Stomach (tissue), 8 donors: ENCODE measurements at regions not wholly inside any gene's neighbourhood (a gene's known extent, or its start where the extent isn't known, plus 50 kb on each side); places are given as distances from the start of the nearest gene placed in this dataset.

Experiments
- DNase-seq, 2 donors: peaks; one replicate each; pipeline versions ENCODE4 v3.0.0 to v3.0.0-alpha.2; 2013 to 2019
- H3K27ac ChIP-seq, 5 donors: fragments of 200-600 bp in 4 of 5; sonication (generic) in 4 of 5; one replicate each; pipeline ENCODE4 v1.5.1; 2013 to 2019; ENCODE audit warnings: mild to moderate bottlenecking in 1 of 5, moderate library complexity in 1 of 5
- H3K27me3 ChIP-seq, 3 donors: fragments of 200-600 bp; sonication (generic); one replicate each; pipeline ENCODE4 v1.5.1; 2017 to 2019; ENCODE audit warnings: mixed run types in 1 of 3
- H3K36me3 ChIP-seq, 4 donors: fragments of 200-600 bp; sonication (generic); 1 replicate in 3 of 4; 2 replicates in 1 of 4; pipeline ENCODE4 v1.5.1; 2016 to 2019
- H3K4me1 ChIP-seq, 4 donors: fragments of 200-600 bp; sonication (generic); one replicate each; pipeline ENCODE4 v1.5.1; 2016 to 2019
- H3K4me3 ChIP-seq, 4 donors: fragments of 200-600 bp; sonication (generic) in 3 of 4; one replicate each; pipeline ENCODE4 v1.5.1; 2016 to 2019; ENCODE audit warnings: mild to moderate bottlenecking in 1 of 4
- H3K9me3 ChIP-seq, 4 donors: fragments of 200-600 bp; sonication (generic); one replicate each; pipeline ENCODE4 v1.5.1; 2016 to 2019
- CTCF ChIP-seq, 7 experiments: fragments of 450-650 bp in 4 of 7; fragments of 200-600 bp in 3 of 7; sonication (generic) in 3 of 7; IDR thresholded peaks; one replicate each; pipeline ENCODE4 v1.5.1; 2016 to 2019; ENCODE audit warnings: antibody characterized with exemption in 7 of 7, control low read depth in 2 of 7, mild to moderate bottlenecking in 1 of 7
- EP300 ChIP-seq: sonication (generic); formaldehyde crosslinking; IDR thresholded peaks from one replicate; pipeline ENCODE4 v1.6.1; 2017; ENCODE audit warnings: antibody characterized with exemption
- POLR2A ChIP-seq, 4 donors: fragments of 450-650 bp; IDR thresholded peaks; one replicate each; pipeline ENCODE4 v1.6.1; 2016; ENCODE audit warnings: antibody characterized with exemption in 4 of 4, control low read depth in 2 of 4, mild to moderate bottlenecking in 1 of 4, moderate library complexity in 1 of 4
- POLR2AphosphoS5 ChIP-seq, 3 donors: sonication (generic); formaldehyde crosslinking; IDR thresholded peaks; one replicate each; pipeline ENCODE4 v1.6.1; 2016; ENCODE audit warnings: antibody characterized with exemption in 3 of 3
- WGBS, 5 donors: extraction: QIAGEN DNeasy Blood & Tissue Kit in 3 of 5; methylation state at CpG; one replicate each; pipeline versions ENCODE4 v1.1.5 to v1.1.7; 2013 to 2018; 5-methylcytosine and 5-hydroxymethylcytosine counted together
- intact Hi-C: fragments of 100-400 bp; cut with DNase I; formaldehyde crosslinking; loops from one replicate; pipeline ENCODE4 v1.15.1; 2023; ENCODE audit warnings: low total_unique reads
- donor health status: healthy with polysubstance abuse.
- donor health status: Bipolar disorder and iron deficiency.
- donor health status: healthy.

GRCh38 chr1:14062669-14063068 lies 362.7 kb downstream of the PRDM2 start:
- intact Hi-C loops: no loop called here
- WGBS, 5 donors: 49 to 71% (median 63%) methylated on average over 4 of the region's 4 CpGs
- Histone ChIP-seq H3K27me3 (no peaks in the 10 kb centered on the region), H3K9me3 (peaks cover 0 to 20% (median 6%) of the 10 kb centered on the region in 4 donors), H3K27ac (no peak overlapping the region), H3K36me3 (no peaks in the 10 kb centered on the region), H3K4me3 (no peak overlapping the region), H3K4me1 (no peaks in the 10 kb centered on the region)
- TF ChIP-seq POLR2AphosphoS5 (IDR thresholded peaks at IDR 0.05): no peak
- no peak for TF ChIP-seq EP300
- no peak for DNase-seq

DNA sequence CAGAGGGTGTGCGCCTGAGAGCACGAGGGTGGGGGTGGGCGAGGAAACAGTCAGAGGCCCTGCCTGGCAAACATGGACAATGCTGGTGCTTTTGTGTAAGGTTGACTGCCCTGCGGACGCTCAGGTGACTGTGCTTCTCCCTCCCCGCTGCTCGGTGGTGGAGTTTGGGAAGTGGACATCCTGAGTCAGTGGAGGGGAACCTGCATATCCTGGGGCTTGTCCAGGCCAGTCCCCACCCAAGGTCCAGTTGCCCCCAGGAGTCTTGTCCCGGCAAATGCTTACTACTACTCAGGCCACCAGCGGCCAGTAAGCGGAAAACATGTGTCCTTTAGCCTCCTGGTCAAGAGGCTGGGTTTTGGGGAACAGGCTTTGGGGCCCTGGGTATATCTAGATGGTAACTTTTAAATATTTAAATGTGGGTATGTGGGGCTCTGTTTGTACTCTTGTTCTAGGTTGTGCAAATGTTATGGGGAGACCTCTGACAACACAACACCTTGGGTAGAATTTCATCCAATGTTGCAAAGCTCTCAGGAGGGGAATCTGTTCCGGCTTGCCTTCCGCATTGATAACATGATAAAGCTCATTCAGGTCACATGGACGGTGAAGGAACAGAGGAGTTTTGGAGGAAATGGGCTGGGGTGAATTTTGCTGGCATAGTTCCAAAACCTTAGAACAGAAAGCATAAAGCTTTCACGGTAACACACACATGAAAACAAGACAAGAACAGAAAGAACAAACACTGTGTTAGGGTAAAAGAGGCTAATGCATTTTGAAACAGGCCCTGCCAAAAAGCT lies 364.9 kb downstream of the PRDM2 start:
- H3K27ac ChIP-seq: no peak overlapping the region
- no peaks in the 10 kb centered on the region for H3K9me3 ChIP-seq
- no peaks in the 10 kb centered on the region for H3K4me1 ChIP-seq
- H3K4me3 ChIP-seq: no peak overlapping the region
- no peaks in the 10 kb centered on the region for H3K36me3 ChIP-seq
- 63 to 75% (median 69%) methylated on average over 14 of the region's 14 CpGs for WGBS, 5 donors
- intact Hi-C loops: no loop called here
- H3K27me3 ChIP-seq: no peaks in the 10 kb centered on the region
- peak in 1 of 2 donors; percentile 17 for DNase-seq
- TF ChIP-seq POLR2AphosphoS5 (IDR thresholded peaks at IDR 0.05) (no peak), POLR2A (IDR thresholded peaks at IDR 0.05) (no peak), EP300 (no peak), CTCF (IDR thresholded peaks at IDR 0.05) (no peak)

GRCh38 chr1:14065486-14065885 lies 365.5 kb downstream of the PRDM2 start:
- 67 to 80% (median 76%) methylated on average over 6 of the region's 6 CpGs for WGBS, 5 donors
- no peak for TF ChIP-seq POLR2AphosphoS5 (IDR thresholded peaks at IDR 0.05)
- TF ChIP-seq CTCF (IDR thresholded peaks at IDR 0.05): no peak
- no peak for TF ChIP-seq POLR2A (IDR thresholded peaks at IDR 0.05)
- TF ChIP-seq EP300: no peak
- Histone ChIP-seq H3K27me3 (no peaks in the 10 kb centered on the region), H3K4me3 (no peak overlapping the region), H3K27ac (no peak overlapping the region), H3K9me3 (no peaks in the 10 kb centered on the region), H3K4me1 (no peaks in the 10 kb centered on the region), H3K36me3 (no peaks in the 10 kb centered on the region)
- intact Hi-C loops: no loop called here
- no peak for DNase-seq

- Histone ChIP-seq H3K27me3 (no peaks in the 10 kb centered on the region), H3K4me3 (no peak overlapping the region), H3K4me1 (no peaks in the 10 kb centered on the region), H3K9me3 (no peaks in the 10 kb centered on the region), H3K36me3 (no peaks in the 10 kb centered on the region), H3K27ac (no peak overlapping the region)
- no peak for DNase-seq
- no peak for TF ChIP-seq POLR2AphosphoS5 (IDR thresholded peaks at IDR 0.05)
- no peak for TF ChIP-seq EP300
- no peak for TF ChIP-seq CTCF (IDR thresholded peaks at IDR 0.05)
- TF ChIP-seq POLR2A (IDR thresholded peaks at IDR 0.05): no peak
- intact Hi-C loops: no loop called here
- 83 to 89% (median 84%) methylated on average over 5 of the region's 5 CpGs for WGBS, 5 donors
These were observed 367.0 kb downstream of the PRDM2 start for GRCh38 chr1:14067036-14067435.

- Histone ChIP-seq H3K27me3 (no peaks in the 10 kb centered on the region), H3K27ac (no peak overlapping the region), H3K9me3 (no peaks in the 10 kb centered on the region), H3K4me3 (no peak overlapping the region), H3K4me1 (no peaks in the 10 kb centered on the region), H3K36me3 (no peaks in the 10 kb centered on the region)
- DNase-seq: no peak
- TF ChIP-seq POLR2AphosphoS5 (IDR thresholded peaks at IDR 0.05): no peak
- 59 to 75% (median 70%) methylated on average over 4 of the region's 4 CpGs for WGBS, 5 donors
- intact Hi-C loops: no loop called here
These were observed 367.7 kb downstream of the PRDM2 start for GRCh38 chr1:14067711-14068110.
